GM23338 (cell line): ENCODE measurements at regions not wholly inside any gene's neighbourhood (a gene's known extent, or its start where the extent isn't known, plus 50 kb on each side); places are given as distances from the start of the nearest gene placed in this dataset.

Experiments
- CTCF ChIP-seq, 2 experiments: fragments of 200-600 bp in 1 of 2; sonication (generic) in 1 of 2; conservative IDR thresholded peaks; 2 replicates each; pipeline versions ENCODE4 v1.5.1 to v1.6.1; 2016 to 2017; ENCODE audit warnings: antibody characterized with exemption in 2 of 2, low read depth in 2 of 2, mild to moderate bottlenecking in 2 of 2, moderate library complexity in 1 of 2
- EZH2 ChIP-seq: fragments of 200-600 bp; sonication (generic); IDR thresholded peaks from one replicate; pipeline ENCODE4 v1.8.0; 2017; ENCODE audit warnings: antibody characterized with exemption, mild to moderate bottlenecking, low read depth; ENCODE audit not compliant: unreplicated experiment

GRCh38 chr9:121593066-121593465 is 58.4 kb upstream of the DAB2IP start:
- TF ChIP-seq CTCF (conservative IDR thresholded peaks at IDR 0.05; ENCODE audit: low read depth in 2 of 2) (no peak), EZH2 (no peak)
